MV-4-11 (cell line): ENCODE measurements at regions not wholly inside any gene's neighbourhood (a gene's known extent, or its start where the extent isn't known, plus 50 kb on each side); places are given as distances from the start of the nearest gene placed in this dataset.
"Not testable (repeated sequence)": the region's sequence is repeated elsewhere in the genome, so short reads cannot be mapped to it uniquely, and the experiment has no call there.

Source experiments
- DNase-seq: peaks from one replicate; lab custom pipeline; 2025; lab: John Stamatoyannopoulos, UW

DNA sequence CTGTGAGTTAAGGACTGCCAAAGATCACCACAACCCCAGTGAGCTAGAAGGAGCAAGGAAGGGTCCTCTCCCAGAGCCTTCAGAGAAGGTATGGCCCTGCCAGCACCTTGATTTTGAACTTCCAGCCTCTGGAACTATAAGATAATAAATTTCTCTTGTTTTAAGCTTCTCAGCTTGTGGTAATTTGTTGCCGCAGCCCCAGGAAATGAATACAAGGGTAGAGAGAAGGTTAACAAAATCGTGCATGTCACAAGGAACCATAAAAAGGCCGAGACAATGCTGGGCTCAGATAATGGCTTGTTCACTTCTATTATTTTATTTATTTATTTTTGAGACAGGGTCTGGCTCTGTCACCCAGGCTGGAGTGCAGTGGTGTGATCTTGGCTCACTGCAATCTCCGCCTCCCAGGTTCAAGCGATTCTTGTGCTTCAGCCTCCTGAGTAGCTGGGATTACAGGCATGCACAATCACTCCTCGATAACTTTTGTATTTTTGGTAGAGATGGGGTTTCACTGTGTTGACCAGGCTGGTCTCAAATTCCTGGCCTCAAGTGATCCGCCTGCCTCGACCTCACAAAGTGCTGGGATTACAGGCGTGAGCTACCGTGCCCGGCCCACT lies 71.5 kb downstream of the WSB1 start:
- not testable (repeated sequence) for DNase-seq

- DNase-seq: no peak
Measured at GRCh38 chr17:27366437-27366836, 72.5 kb downstream of the WSB1 start.

- no peak for DNase-seq
Measured at GRCh38 chr17:27367121-27367981, 73.4 kb downstream of the WSB1 start.

DNA sequence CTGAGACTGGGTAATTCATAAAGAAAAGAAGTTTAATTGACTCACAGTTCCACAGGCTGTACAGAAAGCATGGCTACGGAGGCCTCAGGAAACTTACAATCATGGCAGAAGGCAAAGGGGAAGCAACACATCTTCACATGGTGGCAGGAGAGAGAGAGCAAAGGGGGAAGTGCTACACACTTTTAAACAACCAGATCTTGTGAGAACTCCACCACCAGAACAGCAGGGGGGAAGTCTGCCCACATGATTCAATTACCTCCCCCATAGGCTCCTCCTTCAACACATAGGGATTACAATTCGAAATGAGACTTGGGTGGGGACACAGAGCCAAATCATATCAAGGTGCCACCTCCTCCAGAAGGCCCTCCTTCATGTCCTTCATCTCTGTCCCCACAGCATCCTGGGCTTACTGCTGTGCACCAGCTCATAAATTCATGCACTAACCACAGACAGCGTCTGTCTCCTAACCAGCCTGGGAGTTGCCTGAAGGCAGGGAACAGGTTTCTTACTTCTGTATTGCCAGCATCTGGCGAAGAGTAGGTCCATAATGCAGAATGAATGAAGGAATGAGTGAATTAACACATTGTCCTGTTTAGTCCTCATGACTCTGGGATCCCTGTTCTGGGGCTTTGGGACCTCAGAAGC lies 74.4 kb downstream of the WSB1 start:
- peak; percentile 68 for DNase-seq

- DNase-seq: no peak
Measured at GRCh38 chr17:27368980-27369379, 75.1 kb downstream of the WSB1 start.

DNA sequence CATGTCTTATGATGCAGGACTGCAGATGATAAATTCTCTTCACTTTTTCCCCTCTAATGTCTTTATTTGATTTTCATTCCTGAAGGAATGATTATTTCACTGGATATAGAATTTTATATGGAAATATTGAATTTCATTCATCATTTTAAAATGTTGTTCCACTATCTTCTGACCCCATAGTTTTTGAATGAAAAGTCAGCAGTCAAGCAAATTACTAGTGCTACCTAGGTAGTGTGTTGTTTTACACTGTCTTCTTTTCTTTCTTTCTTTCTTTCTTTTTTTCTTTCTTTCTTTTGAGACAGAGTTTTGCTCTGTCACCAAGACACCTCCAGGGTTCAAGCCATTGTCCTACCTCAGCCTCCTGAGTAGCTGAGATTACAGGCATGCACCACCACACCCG lies 76.9 kb downstream of the WSB1 start:
- DNase-seq: no peak

- not testable (repeated sequence) for DNase-seq
Measured at GRCh38 chr17:27373695-27374094, 79.8 kb downstream of the WSB1 start.

DNA sequence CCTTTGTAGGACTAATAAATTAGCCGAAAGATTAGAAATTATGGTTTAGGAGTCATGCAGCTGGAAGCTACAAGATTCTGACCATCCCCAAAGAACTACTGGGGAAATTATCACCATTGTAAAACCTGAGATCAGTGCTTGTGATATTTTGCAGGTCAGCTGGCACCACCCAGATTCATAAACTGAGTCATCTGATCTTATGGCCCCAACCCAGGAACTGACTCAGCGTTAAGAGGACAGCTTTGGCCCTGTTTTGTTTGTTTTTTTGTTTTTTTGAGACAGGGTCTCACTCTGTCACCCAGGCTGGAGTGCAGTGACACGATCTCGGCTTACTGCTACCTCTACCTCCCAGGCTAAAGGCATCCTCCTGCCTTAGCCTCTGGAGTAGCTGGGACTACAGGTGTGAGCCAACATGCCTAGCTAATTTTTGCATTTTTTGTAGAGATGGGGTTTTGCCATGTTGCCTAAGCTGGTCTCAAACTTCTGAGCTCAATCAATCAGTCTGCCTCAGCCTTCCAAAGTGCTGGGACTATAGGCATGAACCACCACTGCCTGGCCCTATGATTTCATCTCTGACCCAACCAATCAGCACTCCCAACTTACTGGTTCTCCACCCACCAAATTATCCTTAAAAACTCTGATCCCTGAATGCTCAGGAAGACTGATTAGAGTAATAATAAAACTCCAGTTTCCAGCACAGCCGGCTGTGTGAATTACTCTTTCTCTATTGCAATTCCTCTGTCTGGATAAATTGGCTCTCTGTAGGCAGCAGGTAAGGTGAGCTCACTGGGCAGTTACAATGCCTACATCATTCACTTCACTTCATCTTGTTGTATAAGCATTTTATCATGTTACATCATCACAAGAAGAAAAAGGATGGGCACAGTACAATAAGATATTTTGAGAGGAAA lies 79.4 kb upstream of the KSR1 start:
- no peak for DNase-seq

DNA sequence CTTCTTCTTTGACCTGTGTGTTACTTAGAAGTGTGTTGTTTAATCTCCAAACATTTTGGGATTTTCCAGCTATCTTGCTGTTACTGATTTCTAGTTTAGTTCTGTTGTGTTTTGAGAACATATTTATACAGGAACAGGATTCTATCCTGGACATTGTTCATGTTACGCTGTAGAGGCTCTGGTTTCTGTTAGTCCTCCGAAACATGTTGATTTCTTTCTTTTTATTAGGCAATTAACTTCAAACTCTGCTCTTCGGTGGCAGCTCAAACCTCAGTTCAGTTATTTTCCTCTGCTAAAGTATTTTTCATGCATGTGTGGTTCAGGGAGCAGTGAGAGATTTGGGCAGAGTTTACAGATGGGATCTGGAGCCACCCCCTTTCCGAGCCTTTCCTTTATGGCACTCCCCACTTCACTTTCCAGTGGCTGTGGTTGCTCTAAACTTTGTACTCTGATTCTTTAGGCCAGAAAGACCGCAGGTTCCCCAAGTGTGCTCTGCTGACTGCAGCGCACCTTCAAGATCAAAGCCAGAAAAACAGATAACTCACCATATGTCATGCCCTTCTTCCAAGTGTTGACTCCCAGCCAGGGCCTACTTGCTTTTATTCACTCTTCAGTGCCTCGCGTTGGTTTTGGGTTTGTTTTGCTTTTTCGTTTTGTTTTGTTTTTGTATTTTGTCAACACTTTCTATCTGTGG lies 77.6 kb upstream of the KSR1 start:
- no peak for DNase-seq

DNA sequence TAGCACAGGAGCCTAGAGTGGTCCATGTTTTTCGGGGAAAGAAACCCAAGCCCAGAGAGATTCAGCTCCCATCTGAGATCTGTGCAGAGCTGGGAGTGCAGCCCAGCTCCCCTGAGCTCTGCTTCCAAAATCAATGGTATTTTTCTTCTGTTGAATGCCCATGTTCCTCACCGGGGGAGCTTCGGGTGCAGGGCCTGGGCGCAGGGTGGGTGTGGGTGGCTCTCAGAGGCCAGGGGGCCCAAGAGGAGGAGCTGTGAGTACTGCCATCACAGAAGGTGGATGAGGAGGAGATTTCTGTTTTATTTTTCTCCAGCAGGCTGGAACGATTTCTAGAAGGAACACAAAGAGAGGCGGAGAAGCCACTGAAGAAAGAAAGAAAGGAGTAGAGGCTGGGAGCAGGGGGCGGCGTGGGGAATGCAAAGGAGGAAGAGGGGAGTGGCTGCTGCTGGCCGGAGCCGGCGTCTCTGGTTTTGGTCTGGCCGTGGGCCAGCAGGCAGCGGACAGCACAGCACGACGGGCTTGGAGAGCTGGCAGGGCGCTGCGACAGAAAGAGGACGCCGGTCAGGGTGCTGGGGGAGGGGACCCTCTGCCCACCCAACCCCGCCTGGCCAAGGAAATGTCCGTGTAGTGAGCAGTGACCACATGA lies 76.2 kb upstream of the KSR1 start:
- DNase-seq: no peak

DNA sequence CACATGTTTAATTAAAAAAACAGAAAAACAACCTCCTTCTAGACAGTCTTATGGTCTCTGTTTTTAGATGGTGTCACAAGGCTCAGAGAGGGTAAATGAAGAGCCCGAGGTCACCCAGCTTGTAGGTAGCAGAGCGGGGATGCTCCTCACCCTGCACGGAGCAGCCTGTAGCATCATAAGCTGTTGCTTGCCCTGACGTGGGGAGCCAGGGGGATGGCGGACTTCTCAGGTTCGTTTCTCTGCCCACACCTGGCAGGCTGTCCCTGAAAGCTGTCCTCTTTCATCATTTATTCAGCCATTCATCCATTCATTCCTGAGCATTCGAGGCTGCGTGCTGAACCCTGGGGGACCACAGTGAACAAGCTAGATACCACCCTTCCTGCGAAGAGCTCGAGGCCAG lies 75.7 kb upstream of the KSR1 start:
- DNase-seq: no peak

DNA sequence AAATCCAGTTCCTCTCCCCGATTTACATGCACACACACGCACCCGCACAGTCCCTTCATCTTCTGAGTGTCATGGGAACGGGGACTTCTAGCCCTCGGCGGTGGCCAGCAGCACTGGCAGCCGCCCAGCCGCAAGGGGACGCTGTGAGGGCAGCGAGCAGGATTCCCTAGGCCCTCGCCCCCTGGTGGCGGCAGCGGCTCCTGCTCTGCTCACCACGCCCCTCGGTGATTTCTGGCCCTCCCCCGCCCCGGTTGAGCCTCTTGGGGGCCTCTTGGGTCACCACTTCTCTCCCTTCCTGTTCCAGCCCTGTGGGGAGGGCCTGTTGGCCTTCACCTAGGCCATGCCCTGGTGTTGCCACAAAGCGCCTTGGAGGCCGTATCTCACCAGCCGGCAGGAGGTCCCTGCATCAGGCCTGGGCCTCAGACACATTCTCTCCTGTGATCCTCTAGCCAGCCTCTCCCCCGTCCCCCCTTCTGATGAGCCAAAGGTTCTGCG lies 75.2 kb upstream of the KSR1 start:
- peak; percentile 53 for DNase-seq

DNA sequence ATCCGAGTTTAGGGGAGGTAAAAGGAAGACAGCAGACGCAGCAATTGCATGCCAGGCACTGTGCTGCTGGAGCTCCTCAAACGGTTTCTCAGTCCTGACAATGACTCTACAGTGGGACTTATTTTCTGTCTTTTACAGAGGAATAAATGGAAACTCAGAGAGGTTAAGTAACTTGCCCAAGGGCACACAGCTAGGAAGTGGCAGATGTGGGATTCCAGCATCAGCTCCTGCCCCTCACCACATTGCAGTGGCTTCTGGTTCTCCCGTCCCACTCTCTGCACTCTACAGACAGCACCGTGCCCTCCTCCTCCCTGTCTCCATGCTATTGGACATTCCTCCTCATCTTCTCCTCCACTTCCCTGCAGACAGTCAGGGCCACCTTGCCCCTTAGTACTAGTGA lies 74.2 kb upstream of the KSR1 start:
- DNase-seq: no peak

DNA sequence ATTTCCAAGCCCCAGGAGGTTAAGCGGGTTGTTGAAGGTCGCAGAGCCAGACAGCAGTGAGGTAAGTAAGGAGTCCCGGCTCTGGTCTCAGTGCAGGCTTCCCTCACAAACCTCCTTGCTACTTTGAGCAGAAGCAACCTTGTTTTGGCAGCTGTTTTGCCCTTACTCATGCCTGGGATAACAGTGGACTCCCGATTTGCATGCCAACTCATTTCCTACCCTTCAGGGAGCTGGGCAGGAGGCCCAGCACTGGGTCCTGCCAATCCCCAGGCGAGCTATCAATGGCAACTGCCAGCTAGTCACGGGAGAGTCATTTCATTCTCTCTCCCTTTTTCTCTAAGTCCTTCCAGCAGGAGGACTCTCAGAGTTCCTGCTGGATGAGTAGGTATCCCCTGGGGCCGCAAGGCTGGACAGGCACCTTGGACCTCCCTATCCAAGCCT lies 72.0 kb upstream of the KSR1 start:
- DNase-seq: no peak

DNA sequence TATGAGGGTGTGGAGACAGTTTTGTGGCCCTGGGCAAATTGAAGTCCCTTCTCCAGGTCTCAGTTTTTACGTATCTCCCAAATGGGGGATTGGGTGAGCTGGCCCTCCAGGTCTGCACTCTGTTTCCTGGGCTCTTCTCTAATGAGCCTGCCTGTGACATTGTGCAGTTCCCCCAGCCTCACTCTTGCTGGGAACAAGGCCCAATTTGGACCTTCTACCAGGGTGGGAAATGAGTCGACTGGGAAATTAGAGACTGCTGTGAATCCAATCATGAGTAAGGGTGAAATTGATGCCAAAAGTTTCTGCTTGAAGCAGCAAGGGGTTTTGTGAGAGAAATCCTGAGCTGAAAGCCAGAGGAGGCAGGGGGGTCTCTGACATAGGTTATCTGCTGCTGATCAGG lies 71.5 kb upstream of the KSR1 start:
- no peak for DNase-seq

GRCh38 chr17:27385626-27386025 lies 70.6 kb upstream of the KSR1 start:
- DNase-seq: no peak

DNA sequence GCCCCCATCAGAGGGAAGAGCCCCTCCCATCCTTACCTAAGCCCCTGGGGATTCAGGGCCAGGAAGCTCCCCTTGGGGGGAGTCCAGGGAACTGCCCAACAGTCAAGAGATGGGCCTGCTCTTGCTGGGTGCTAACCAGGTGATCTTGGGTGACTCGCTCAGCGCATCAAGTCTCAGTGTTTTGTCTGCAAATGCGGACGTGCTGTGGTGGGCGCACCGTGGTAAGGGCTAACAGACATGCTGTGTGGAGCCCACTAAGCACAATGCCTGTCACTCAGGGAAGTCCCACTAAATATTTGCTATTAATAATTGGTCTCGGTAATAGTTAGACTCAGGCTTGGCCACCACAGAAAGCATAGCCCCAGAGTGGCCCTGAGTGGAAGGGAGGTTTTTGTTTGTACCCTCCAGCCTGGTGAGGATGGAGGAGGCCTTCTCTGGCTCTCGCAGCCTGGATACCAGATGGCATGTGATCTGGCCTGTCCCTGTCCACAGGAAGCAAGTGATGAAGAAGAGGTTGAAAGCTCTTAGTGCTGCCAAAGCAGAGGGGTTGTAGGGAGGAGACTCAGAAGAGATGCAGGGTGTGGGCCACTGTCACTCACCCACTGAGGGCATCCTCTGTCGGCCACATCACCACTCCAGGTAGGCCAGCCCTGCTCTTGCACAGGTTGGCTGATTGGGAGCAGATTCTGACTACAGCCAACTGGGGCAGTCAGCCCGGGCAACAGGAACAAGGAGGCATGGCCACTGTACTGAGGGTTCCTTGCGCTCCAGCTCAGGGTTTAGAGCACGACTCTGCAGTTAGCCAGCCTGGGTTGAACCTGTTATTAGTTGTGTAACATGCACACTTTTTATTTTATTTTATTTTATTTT lies 69.8 kb upstream of the KSR1 start:
- DNase-seq: no peak

DNA sequence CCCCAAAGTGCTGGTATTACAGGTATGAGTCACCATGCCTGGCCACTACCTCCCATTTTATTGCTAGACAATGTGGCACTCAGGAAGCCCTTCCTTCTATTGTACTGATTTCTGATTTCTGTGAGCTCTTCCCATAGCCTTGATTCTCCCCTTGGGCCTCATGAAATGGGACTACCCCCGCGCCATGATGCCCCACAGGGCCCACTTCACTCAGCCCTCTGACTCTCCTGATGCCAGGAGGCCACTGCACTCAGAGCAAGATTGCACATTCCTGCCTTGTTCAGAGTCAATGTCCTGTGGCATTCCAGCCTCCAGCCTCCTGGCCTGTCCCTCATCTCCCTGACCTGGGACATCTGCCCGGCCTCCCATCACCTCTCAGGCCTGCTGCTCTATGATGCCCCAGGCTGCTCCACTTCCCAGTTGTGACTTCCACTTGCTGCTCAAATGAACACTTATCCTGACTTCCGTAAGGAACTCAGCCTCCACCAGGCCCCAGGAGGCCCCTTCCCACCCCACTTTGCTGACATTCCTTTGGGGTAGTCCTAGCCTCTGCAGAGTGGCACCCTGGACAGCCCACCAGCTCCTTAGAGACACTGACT lies 66.6 kb upstream of the KSR1 start:
- DNase-seq: no peak

DNA sequence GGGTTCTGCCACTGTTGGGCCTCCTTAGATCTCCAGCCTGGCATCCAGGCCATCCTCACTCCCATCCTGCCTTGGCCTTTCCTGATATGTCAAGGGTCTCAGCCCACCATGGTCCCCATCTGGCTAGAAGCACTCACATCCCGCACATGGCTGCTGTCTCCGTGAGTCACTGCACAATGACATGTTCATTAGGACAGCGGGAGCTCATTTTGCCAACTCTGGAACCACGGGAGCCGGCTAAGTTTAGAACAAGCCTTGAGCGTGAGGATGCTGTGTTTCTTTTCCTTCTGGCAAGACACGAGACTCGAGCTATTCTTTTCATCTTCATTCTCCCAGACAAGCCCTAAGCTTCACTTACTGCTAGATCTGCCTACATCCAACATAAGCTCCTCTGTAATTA lies 65.7 kb upstream of the KSR1 start:
- no peak for DNase-seq
